ENCODE measurements at regions not wholly inside any gene's neighbourhood (a gene's known extent, or its start where the extent isn't known, plus 50 kb on each side); places are given as distances from the start of the nearest gene placed in this dataset.

GRCh38 chr16:65318138-65318537, 196.3 kb upstream of the CDH11 start:
- DNase-seq (ENCODE audit: extremely low read depth, low read depth) = peak; percentile 69
- no peak for TF ChIP-seq CTCF (IDR thresholded peaks at IDR 0.05; ENCODE audit: low read depth, low read length, missing control alignments)
- no peak overlapping the region for H3K4me3 ChIP-seq (replicated peaks; ENCODE audit: low read depth, low read length)

GRCh38 chr16:65316808-65317207, 194.9 kb upstream of the CDH11 start:
- no peak for TF ChIP-seq CTCF (IDR thresholded peaks at IDR 0.05; ENCODE audit: low read depth, low read length, missing control alignments)
- no peak for DNase-seq (ENCODE audit: extremely low read depth, low read depth)
- H3K4me3 ChIP-seq (replicated peaks; ENCODE audit: low read depth, low read length) = no peak overlapping the region

- no peak for DNase-seq (ENCODE audit: extremely low read depth, low read depth)
- no peak overlapping the region for H3K4me3 ChIP-seq (replicated peaks; ENCODE audit: low read depth, low read length)
- no peak for TF ChIP-seq CTCF (IDR thresholded peaks at IDR 0.05; ENCODE audit: low read depth, low read length, missing control alignments)
Measured at GRCh38 chr16:65315081-65315780, 193.4 kb upstream of the CDH11 start.

GRCh38 chr16:65314627-65315008, 192.8 kb upstream of the CDH11 start:
- TF ChIP-seq CTCF (IDR thresholded peaks at IDR 0.05; ENCODE audit: low read depth, low read length, missing control alignments) = no peak

GRCh38 chr16:65313936-65314626, 192.2 kb upstream of the CDH11 start:
- no peak overlapping the region for H3K4me3 ChIP-seq (replicated peaks; ENCODE audit: low read depth, low read length)
- DNase-seq (ENCODE audit: extremely low read depth, low read depth) = no peak
- TF ChIP-seq CTCF (IDR thresholded peaks at IDR 0.05; ENCODE audit: low read depth, low read length, missing control alignments) = no peak

More at GRCh38 chr16:65314627-65315008, 192.8 kb upstream of the CDH11 start:
- DNase-seq (ENCODE audit: extremely low read depth, low read depth) = no peak
- no peak overlapping the region for H3K4me3 ChIP-seq (replicated peaks; ENCODE audit: low read depth, low read length)

- H3K4me3 ChIP-seq (replicated peaks; ENCODE audit: low read depth, low read length) = no peak overlapping the region
- no peak for TF ChIP-seq CTCF (IDR thresholded peaks at IDR 0.05; ENCODE audit: low read depth, low read length, missing control alignments)
- no peak for DNase-seq (ENCODE audit: extremely low read depth, low read depth)
Measured at GRCh38 chr16:65312795-65313194, 190.9 kb upstream of the CDH11 start.
